ENCODE measurements at regions not wholly inside any gene's neighbourhood (a gene's known extent, or its start where the extent isn't known, plus 50 kb on each side); places are given as distances from the start of the nearest gene placed in this dataset.

GRCh38 chr2:120985997-120986651 lies 250.5 kb downstream of the GLI2 start:
- TF ChIP-seq CTCF (IDR thresholded peaks at IDR 0.05) (no peak), EZH2 (IDR thresholded peaks at IDR 0.05; ENCODE audit: borderline replicate concordance, insufficient read depth, low read depth, low read length, poor library complexity, severe bottlenecking) (no peak)

All from B cell (primary cell).